Neural crest cell (in vitro differentiated cells): ENCODE measurements at regions not wholly inside any gene's neighbourhood (a gene's known extent, or its start where the extent isn't known, plus 50 kb on each side); places are given as distances from the start of the nearest gene placed in this dataset.

Source experiments
- DNase-seq: peaks from one replicate; pipeline ENCODE4 v3.0.0; 2021; ENCODE audit warnings: low read depth, mixed read lengths, low spot score
- H3K27ac Mint-ChIP-seq: one replicate; pipeline ENCODE4 v1.8.0; 2021; ENCODE audit warnings: mild to moderate bottlenecking, mixed read lengths; ENCODE audit not compliant: unreplicated experiment
- H3K27me3 Mint-ChIP-seq: 2 replicates; pipeline ENCODE4 v1.8.0; 2021; ENCODE audit warnings: low read depth, mild to moderate bottlenecking, mixed read lengths
- H3K36me3 Mint-ChIP-seq: 2 replicates; pipeline ENCODE4 v1.8.0; 2021; ENCODE audit warnings: low read depth, mild to moderate bottlenecking, mixed read lengths
- H3K4me1 Mint-ChIP-seq: 2 replicates; pipeline ENCODE4 v1.8.0; 2021; ENCODE audit warnings: mixed read lengths
- H3K4me3 Mint-ChIP-seq: one replicate; pipeline ENCODE4 v1.8.0; 2021; ENCODE audit warnings: mild to moderate bottlenecking, mixed read lengths
- H3K9me3 Mint-ChIP-seq: 2 replicates; pipeline ENCODE4 v1.8.0; 2021; ENCODE audit warnings: mixed read lengths
- CTCF ChIP-seq: fragments of 200-600 bp; sonication (generic); conservative IDR thresholded peaks from 2 replicates; pipeline ENCODE4 v1.5.0; 2021; ENCODE audit warnings: antibody characterized with exemption, mild to moderate bottlenecking

DNA sequence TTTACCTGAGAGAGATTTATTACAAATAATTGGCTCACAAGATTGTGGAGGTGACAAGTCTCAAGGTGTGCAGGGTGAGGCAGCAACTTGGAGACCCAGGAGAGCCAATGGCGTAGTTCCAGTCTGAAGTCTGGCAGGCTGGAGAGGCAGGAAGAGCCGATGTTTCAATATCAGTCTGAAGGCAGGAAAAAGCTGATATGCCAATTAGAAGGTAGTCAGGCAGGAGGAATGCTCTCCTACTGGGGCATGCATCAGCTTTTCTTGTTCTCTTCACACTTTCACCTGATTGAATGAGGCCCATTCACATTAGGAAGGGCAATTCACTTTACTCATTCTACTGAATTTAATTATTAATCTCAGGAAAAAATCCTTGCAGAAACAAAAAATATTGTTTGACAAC is 1351.7 kb upstream of the ADGRL3 start:
- no peaks in the 10 kb centered on the region for H3K4me1 Mint-ChIP-seq
- no peak for DNase-seq

GRCh38 chr4:59855630-59856352 is 1344.3 kb upstream of the ADGRL3 start:
- peaks cover 3% of the 10 kb centered on the region for H3K9me3 Mint-ChIP-seq
- TF ChIP-seq CTCF = no peak
- no peaks in the 10 kb centered on the region for H3K36me3 Mint-ChIP-seq
- H3K27ac Mint-ChIP-seq = no peak overlapping the region
- no peaks in the 10 kb centered on the region for H3K27me3 Mint-ChIP-seq
- H3K4me3 Mint-ChIP-seq = no peak overlapping the region
- H3K4me1 Mint-ChIP-seq = no peaks in the 10 kb centered on the region
- DNase-seq = no peak

More for the DNA sequence above, 1351.7 kb upstream of the ADGRL3 start:
- peaks cover 13% of the 10 kb centered on the region for H3K9me3 Mint-ChIP-seq
- no peak overlapping the region for H3K27ac Mint-ChIP-seq
- TF ChIP-seq CTCF = no peak
- H3K36me3 Mint-ChIP-seq = peaks cover 3% of the 10 kb centered on the region
- H3K27me3 Mint-ChIP-seq = no peaks in the 10 kb centered on the region
- H3K4me3 Mint-ChIP-seq = no peak overlapping the region

DNA sequence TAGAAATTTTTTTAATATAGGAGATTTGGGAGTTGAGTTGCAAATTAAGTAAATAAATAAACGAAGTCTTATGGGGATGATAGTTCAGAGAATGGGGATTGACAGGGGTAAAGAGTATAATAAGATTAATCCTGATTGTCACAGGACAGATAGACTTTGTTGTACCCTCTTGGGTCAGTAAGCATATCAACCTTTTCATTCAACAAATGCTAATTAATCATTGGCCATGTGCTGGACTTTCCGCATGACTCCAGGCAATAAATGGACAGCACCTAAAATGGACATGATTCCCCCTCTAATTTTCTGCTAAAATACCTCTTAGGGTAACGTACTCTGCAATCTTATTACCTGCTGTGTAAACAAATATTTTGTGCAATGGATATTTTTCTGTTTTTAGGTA is 1331.1 kb upstream of the ADGRL3 start:
- Mint-ChIP-seq H3K9me3 (no peaks in the 10 kb centered on the region), H3K27ac (no peak overlapping the region), H3K4me3 (no peak overlapping the region), H3K4me1 (peaks cover 21% of the 10 kb centered on the region), H3K27me3 (no peaks in the 10 kb centered on the region), H3K36me3 (no peaks in the 10 kb centered on the region)
- DNase-seq = no peak
- no peak for TF ChIP-seq CTCF

GRCh38 chr4:59869559-59869958 is 1330.6 kb upstream of the ADGRL3 start:
- Mint-ChIP-seq H3K36me3 (no peaks in the 10 kb centered on the region), H3K4me1 (peaks cover 21% of the 10 kb centered on the region), H3K27ac (no peak overlapping the region), H3K9me3 (no peaks in the 10 kb centered on the region), H3K4me3 (no peak overlapping the region), H3K27me3 (no peaks in the 10 kb centered on the region)
- no peak for TF ChIP-seq CTCF
- no peak for DNase-seq

DNA sequence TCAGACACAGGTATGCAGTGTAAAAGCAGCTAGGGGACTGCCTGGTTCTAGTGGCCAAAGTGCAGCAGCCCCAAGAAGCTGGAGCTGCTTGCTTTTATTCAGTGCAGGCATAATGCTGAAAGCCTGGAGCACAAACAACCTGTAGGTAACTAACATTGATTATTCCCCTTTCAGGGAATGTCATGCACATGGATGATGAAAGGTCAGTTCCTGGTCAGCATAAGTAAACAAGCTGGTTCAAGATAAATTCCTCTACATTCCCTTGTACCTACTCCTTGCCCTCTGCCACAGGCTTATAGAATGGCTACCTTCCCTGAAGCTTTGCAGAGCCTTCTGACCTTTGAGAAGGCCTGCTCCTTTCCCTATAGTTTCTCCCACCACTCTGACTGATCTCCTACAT is 1318.5 kb upstream of the ADGRL3 start:
- H3K36me3 Mint-ChIP-seq = no peaks in the 10 kb centered on the region
- no peak for TF ChIP-seq CTCF
- H3K4me1 Mint-ChIP-seq = no peaks in the 10 kb centered on the region
- H3K9me3 Mint-ChIP-seq = no peaks in the 10 kb centered on the region
- H3K4me3 Mint-ChIP-seq = no peak overlapping the region
- H3K27me3 Mint-ChIP-seq = no peaks in the 10 kb centered on the region
- no peak overlapping the region for H3K27ac Mint-ChIP-seq
- DNase-seq = no peak
